GM23248 (cell line): ENCODE measurements at regions not wholly inside any gene's neighbourhood (a gene's known extent, or its start where the extent isn't known, plus 50 kb on each side); places are given as distances from the start of the nearest gene placed in this dataset.
"Not testable (repeated sequence)": the region's sequence is repeated elsewhere in the genome, so short reads cannot be mapped to it uniquely, and the experiment has no call there.

Source experiments
- DNase-seq: peaks from one replicate; pipeline ENCODE4 v3.0.0-alpha.2; 2015
- H2AFZ ChIP-seq: fragments of 200-600 bp; sonication (generic); 2 replicates; pipeline ENCODE4 v1.6.1; 2016; ENCODE audit warnings: antibody characterized with exemption
- H3F3A ChIP-seq: fragments of 200-600 bp; sonication (generic); 2 replicates; pipeline ENCODE4 v1.6.1; 2016; ENCODE audit warnings: mild to moderate bottlenecking, antibody characterized with exemption, mixed run types; ENCODE audit not compliant: insufficient read depth
- H3K27ac ChIP-seq: fragments of 200-600 bp; sonication (generic); 2 replicates; pipeline ENCODE4 v1.5.1; 2016; ENCODE audit warnings: mild to moderate bottlenecking
- H3K27me3 ChIP-seq: fragments of 200-600 bp; sonication (generic); replicated peaks from 2 replicates; pipeline ENCODE4 v1.6.1; 2016; ENCODE audit warnings: mild to moderate bottlenecking; ENCODE audit not compliant: insufficient read depth
- H3K36me3 ChIP-seq: fragments of 200-600 bp; sonication (generic); 2 replicates; pipeline ENCODE4 v1.6.1; 2016; ENCODE audit warnings: low read depth, mild to moderate bottlenecking
- H3K4me1 ChIP-seq: fragments of 200-600 bp; sonication (generic); 2 replicates; pipeline ENCODE4 v1.6.1; 2016; ENCODE audit warnings: mild to moderate bottlenecking; ENCODE audit not compliant: insufficient read depth
- H3K4me2 ChIP-seq: fragments of 200-600 bp; sonication (generic); one replicate; pipeline ENCODE4 v1.6.1; 2016; ENCODE audit warnings: mild to moderate bottlenecking; ENCODE audit not compliant: unreplicated experiment
- H3K4me3 ChIP-seq: fragments of 200-600 bp; sonication (generic); 2 replicates; pipeline ENCODE4 v1.5.1; 2016; ENCODE audit warnings: mild to moderate bottlenecking
- H3K79me2 ChIP-seq: fragments of 200-600 bp; sonication (generic); 2 replicates; pipeline ENCODE4 v1.6.1; 2016; ENCODE audit warnings: mild to moderate bottlenecking; ENCODE audit not compliant: insufficient read depth
- H3K9ac ChIP-seq: fragments of 200-600 bp; sonication (generic); 2 replicates; pipeline ENCODE4 v1.6.1; 2016; ENCODE audit warnings: mild to moderate bottlenecking
- H3K9me2 ChIP-seq: fragments of 200-600 bp; sonication (generic); 2 replicates; pipeline ENCODE4 v1.6.1; 2016; ENCODE audit warnings: mixed run types, mild to moderate bottlenecking, moderate library complexity; ENCODE audit not compliant: insufficient read depth
- H3K9me3 ChIP-seq: fragments of 200-600 bp; sonication (generic); one replicate; pipeline ENCODE4 v1.6.1; 2017; ENCODE audit warnings: low read depth
- H4K20me1 ChIP-seq: fragments of 200-600 bp; sonication (generic); 2 replicates; pipeline ENCODE4 v1.6.0; 2016; ENCODE audit not compliant: insufficient read depth
- EZH2 ChIP-seq: fragments of 200-600 bp; sonication (generic); IDR thresholded peaks from 2 replicates; pipeline ENCODE4 v1.6.1; 2018; ENCODE audit warnings: antibody characterized with exemption, mild to moderate bottlenecking; ENCODE audit not compliant: insufficient read depth, poor library complexity, severe bottlenecking
- EZH2phosphoT487 ChIP-seq: fragments of 200-600 bp; sonication (generic); IDR thresholded peaks from 2 replicates; pipeline ENCODE4 v1.6.1; 2018; ENCODE audit warnings: antibody characterized with exemption, moderate library complexity, mild to moderate bottlenecking, low read depth; ENCODE audit not compliant: insufficient read depth
- WGBS, 2 experiments: methylation state at CpG; one replicate each; pipeline ENCODE4 v1.1.6; 2015 to 2017; ENCODE audit warnings: low lambda C conversion rate in 2 of 2, low coverage in 1 of 2; ENCODE audit errors: missing lambda C conversion rate in 2 of 2; 5-methylcytosine and 5-hydroxymethylcytosine counted together
- in situ Hi-C: fragments of 300-500 bp; cut with MboI; formaldehyde crosslinking; loops from 2 replicates; pipeline ENCODE4 v1.15.0; 2020

DNA sequence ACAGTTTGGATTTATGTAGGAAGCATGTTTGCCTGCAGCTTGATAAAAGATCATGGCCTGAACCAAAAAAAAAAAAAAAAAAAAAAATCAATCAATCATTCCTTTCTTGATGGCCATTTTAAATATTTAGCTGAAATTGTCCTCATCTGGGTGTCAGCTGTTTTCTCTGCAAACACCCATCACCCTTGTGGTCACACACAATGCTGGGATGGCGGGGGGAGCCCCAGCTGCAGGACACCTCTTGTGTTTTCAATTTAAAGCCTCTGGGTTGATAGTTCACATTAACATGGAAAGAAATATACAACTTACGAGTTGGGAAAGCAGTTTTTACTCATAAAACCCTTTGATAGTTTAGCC, 160.4 kb downstream of the ZFP64 start:
- whole genome bisulfite sequencing, 2 experiments, result 69 to 76% methylated on average over 2 of the region's 2 CpGs
- DNase-seq, result no peak
- Histone ChIP-seq H3K4me1 (peaks cover 18% of the 10 kb centered on the region), H3K9me3 (no peaks in the 10 kb centered on the region), H2AFZ (peak overlapping the region; percentile 74), H3F3A (no peaks in the 10 kb centered on the region), H3K9me2 (no peaks in the 10 kb centered on the region), H3K4me3 (no peak overlapping the region), H3K36me3 (no peaks in the 10 kb centered on the region), H3K79me2 (no peaks in the 10 kb centered on the region), H3K4me2 (peak overlapping the region; percentile 29), H3K9ac (no peak overlapping the region), H3K27me3 (no peaks in the 10 kb centered on the region), H4K20me1 (no peaks in the 10 kb centered on the region), H3K27ac (peak overlapping the region; percentile 29; the same call in 1 of the 2 replicates)
- no peak for TF ChIP-seq EZH2
- TF ChIP-seq EZH2phosphoT487, result no peak
- in situ Hi-C loops, result no loop called here

DNA sequence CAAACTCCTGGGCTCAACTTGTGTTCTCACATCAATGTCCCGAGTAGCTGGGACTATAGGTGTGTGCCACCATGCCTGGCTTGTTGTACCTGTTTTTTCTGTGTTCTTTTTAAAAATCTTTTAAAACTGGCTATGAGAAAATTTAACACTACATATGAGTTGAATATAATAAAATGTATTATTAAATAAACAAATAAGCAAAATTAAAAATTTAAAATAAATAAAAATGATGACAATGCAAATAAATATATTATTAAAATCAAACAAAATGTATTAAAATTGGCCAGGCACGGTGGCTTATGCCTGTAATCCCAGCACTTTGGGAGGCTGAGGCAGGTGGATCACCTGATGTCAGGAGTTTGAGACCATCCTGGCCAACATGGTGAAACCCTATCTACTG, 162.4 kb downstream of the ZFP64 start:
- in situ Hi-C loops, H3K9ac ChIP-seq, H3K4me3 ChIP-seq, H3K4me2 ChIP-seq, H3K9me2 ChIP-seq, H3F3A ChIP-seq, H3K36me3 ChIP-seq, H3K27me3 ChIP-seq, H3K9me3 ChIP-seq, H3K79me2 ChIP-seq, DNase-seq, H3K27ac ChIP-seq, H2AFZ ChIP-seq, H4K20me1 ChIP-seq: not testable (repeated sequence)
- H3K4me1 ChIP-seq, result peaks cover 18% of the 10 kb centered on the region
- WGBS, 2 experiments, result 85 to 88% methylated on average over 2 of the region's 2 CpGs

DNA sequence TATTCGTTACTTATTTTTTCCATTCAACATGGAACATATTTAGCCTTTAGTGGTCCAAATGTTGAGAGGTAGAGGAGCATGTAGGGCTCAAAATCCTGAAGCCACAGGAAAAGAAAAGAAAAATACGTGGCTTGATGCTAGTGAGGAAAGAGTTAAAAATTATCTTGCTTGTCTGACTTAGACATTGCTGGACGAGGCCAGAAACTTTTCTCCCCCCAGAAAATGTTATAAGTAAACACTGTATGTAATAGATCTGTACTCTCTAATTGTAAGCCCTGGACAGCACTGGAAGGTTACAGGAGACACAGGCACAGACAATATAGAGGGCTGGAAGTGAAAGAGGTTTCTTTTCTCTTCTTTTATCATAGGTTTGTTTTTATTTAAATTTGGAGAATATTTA, 165.6 kb downstream of the ZFP64 start:
- no peaks in the 10 kb centered on the region for H3K79me2 ChIP-seq
- no peaks in the 10 kb centered on the region for H3K36me3 ChIP-seq
- DNase-seq, result no peak
- TF ChIP-seq EZH2 (no peak), EZH2phosphoT487 (no peak)
- no peaks in the 10 kb centered on the region for H4K20me1 ChIP-seq
- no peaks in the 10 kb centered on the region for H3K9me2 ChIP-seq
- no peaks in the 10 kb centered on the region for H3K9me3 ChIP-seq
- H3K4me3 ChIP-seq, result no peak overlapping the region
- no peak overlapping the region for H3K4me2 ChIP-seq
- H3F3A ChIP-seq, result no peaks in the 10 kb centered on the region
- H3K9ac ChIP-seq, result no peak overlapping the region
- no peaks in the 10 kb centered on the region for H3K27me3 ChIP-seq
- peaks cover 3% of the 10 kb centered on the region; the same call in 1 of the 2 replicates for H3K4me1 ChIP-seq
- no peak overlapping the region for H3K27ac ChIP-seq
- in situ Hi-C loops, result no loop called here
- WGBS, 2 experiments, result 60 to 71% methylated on average over 3 of the region's 3 CpGs
- H2AFZ ChIP-seq, result no peak overlapping the region

DNA sequence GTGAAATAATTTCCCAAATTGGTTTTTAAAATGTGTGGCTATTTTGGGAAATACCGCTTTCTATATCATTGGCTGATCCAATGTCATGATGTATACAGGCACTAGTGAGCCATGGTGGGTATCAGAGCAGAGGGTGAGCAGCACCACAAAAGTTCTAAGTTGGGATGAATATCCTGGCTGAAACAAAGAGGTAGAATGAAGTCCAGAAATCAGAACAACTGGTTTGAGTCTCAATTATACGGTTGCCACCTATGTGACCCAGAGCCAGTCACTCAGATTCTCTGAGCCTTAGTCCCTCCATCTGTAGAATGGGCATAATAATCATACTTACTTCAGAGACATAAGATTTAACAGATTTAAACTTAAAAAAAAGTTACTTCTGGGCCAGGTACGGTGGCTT, 172.3 kb downstream of the ZFP64 start:
- Histone ChIP-seq H3K9me2 (no peaks in the 10 kb centered on the region), H3K27ac (no peak overlapping the region), H3F3A (no peaks in the 10 kb centered on the region), H3K4me1 (no peaks in the 10 kb centered on the region), H2AFZ (no peak overlapping the region), H3K79me2 (no peaks in the 10 kb centered on the region), H3K4me3 (no peak overlapping the region), H3K9me3 (no peaks in the 10 kb centered on the region), H3K4me2 (no peak overlapping the region), H3K27me3 (no peaks in the 10 kb centered on the region), H3K9ac (no peak overlapping the region), H3K36me3 (no peaks in the 10 kb centered on the region), H4K20me1 (no peaks in the 10 kb centered on the region)
- TF ChIP-seq EZH2 (no peak), EZH2phosphoT487 (no peak)
- DNase-seq, result no peak
- in situ Hi-C loops, result no loop called here
- WGBS, 2 experiments, result 92 to 96% methylated on average over 3 of the region's 3 CpGs

DNA sequence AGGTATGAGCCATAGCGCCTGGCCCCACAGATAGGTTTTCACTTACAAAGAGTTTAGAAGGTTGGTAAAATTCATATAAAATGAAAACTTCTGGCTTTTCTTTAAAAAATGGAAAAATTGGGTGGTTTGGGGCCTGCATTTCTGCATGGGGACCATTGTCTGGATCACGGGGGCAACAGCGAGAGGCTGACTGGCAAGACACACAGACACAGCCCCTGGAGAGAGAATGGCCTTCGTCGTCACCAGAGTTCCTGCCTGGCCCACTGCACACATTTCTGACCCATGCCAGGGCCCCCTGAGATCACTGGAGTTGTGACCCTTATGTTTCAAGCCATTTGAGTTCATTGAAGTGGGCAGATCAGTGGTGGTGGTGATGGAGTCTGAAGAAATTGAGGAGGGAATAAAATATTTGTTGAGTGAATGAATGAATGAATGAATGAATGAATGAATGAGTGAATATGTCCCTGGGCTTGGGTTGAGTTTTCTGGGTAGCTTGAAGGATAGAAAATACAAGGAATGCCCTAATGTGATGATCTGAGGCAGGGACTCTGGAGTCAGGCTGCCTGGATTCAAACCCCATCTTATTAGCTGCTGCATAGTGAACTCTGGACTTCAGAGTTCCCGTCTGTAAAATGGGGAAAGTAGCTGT, 173.8 kb downstream of the ZFP64 start:
- TF ChIP-seq EZH2phosphoT487 (no peak), EZH2 (no peak)
- Histone ChIP-seq H3K36me3 (no peaks in the 10 kb centered on the region), H3K9me3 (no peaks in the 10 kb centered on the region), H3K4me3 (no peak overlapping the region), H4K20me1 (no peaks in the 10 kb centered on the region), H3K27ac (no peak overlapping the region), H3K27me3 (no peaks in the 10 kb centered on the region), H3K4me1 (no peaks in the 10 kb centered on the region), H2AFZ (no peak overlapping the region), H3F3A (no peaks in the 10 kb centered on the region), H3K79me2 (no peaks in the 10 kb centered on the region), H3K4me2 (no peak overlapping the region), H3K9ac (no peak overlapping the region), H3K9me2 (no peaks in the 10 kb centered on the region)
- DNase-seq, result no peak
- 82 to 86% methylated on average over 6 of the region's 6 CpGs for WGBS, 2 experiments
- in situ Hi-C loops, result no loop called here
